Calu3 (cell line): ENCODE measurements at regions not wholly inside any gene's neighbourhood (a gene's known extent, or its start where the extent isn't known, plus 50 kb on each side); places are given as distances from the start of the nearest gene placed in this dataset.

Source experiments
- BruUV-seq: library from RNA; stranded (reverse); fragments of 400-500 nt; replicated peaks from 2 replicates; lab custom pipeline; 2021; lab: Mats Ljungman, UMichigan
- CTCF ChIA-PET: fragments of 300-600 bp; sonication (Branson Sonifier 250); formaldehyde crosslinking; loops from one replicate; lab custom pipeline; 2022; ENCODE audit warnings: antibody characterized with exemption; lab: Charles Lee
- DNase-seq: peaks from one replicate; pipeline ENCODE4 v3.0.0; 2022
- H3K27ac Mint-ChIP-seq: one replicate; pipeline ENCODE4 v1.8.0; 2022; ENCODE audit warnings: mixed read lengths; ENCODE audit not compliant: unreplicated experiment
- H3K27me3 Mint-ChIP-seq: one replicate; pipeline ENCODE4 v1.8.0; 2022; ENCODE audit warnings: mixed read lengths; ENCODE audit not compliant: unreplicated experiment
- H3K36me3 Mint-ChIP-seq: one replicate; pipeline ENCODE4 v1.8.0; 2022; ENCODE audit warnings: mild to moderate bottlenecking, moderate library complexity, mixed read lengths; ENCODE audit not compliant: insufficient read depth, unreplicated experiment
- H3K4me1 Mint-ChIP-seq: one replicate; pipeline ENCODE4 v1.8.0; 2022; ENCODE audit warnings: mild to moderate bottlenecking, low read depth, mixed read lengths; ENCODE audit not compliant: unreplicated experiment
- H3K4me3 Mint-ChIP-seq: one replicate; pipeline ENCODE4 v1.8.0; 2022; ENCODE audit warnings: mild to moderate bottlenecking, low read depth, moderate library complexity, mixed read lengths; ENCODE audit not compliant: unreplicated experiment
- H3K9me3 Mint-ChIP-seq: one replicate; pipeline ENCODE4 v1.8.0; 2022; ENCODE audit warnings: low read depth, mixed read lengths; ENCODE audit not compliant: unreplicated experiment
- intact Hi-C: fragments of 100-400 bp; cut with micrococcal nuclease; formaldehyde crosslinking; loops from one replicate; pipeline ENCODE4 v1.10.0; 2022; ENCODE audit not compliant: unreplicated experiment
- TF ChIP-seq, protein P1 (sequence below): fragments of 200-600 bp; IDR thresholded peaks from one replicate; pipeline ENCODE4 v1.8.0; 2022; ENCODE audit warnings: antibody characterized with exemption; ENCODE audit not compliant: unreplicated experiment

DNA sequence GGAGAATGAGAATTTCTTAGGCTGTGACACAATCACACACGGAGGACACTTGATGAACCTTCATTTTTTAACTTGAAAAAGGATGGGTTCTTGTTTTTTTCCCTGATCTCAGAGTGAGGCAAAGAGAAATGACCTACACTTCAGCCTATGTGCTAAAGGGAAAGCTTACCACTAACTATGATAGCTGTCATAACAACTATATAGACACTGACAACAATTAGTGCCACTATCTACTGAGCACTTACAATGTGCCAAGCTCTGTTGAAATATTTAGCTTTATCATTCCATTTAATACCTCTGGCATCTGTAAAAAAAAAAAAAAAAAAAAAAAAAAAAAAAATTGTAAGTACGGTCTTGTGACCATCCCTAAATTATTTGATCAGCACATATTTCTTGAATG lies 135.9 kb upstream of the WWC1 start:
- CTCF ChIA-PET: interaction anchor here (0.6 kb wide), 1 partner anchor 32 kb away, joined by 5 read pairs; no protein-coding TSS in a partner anchor
- no TSS peak for BruUV-seq

DNA sequence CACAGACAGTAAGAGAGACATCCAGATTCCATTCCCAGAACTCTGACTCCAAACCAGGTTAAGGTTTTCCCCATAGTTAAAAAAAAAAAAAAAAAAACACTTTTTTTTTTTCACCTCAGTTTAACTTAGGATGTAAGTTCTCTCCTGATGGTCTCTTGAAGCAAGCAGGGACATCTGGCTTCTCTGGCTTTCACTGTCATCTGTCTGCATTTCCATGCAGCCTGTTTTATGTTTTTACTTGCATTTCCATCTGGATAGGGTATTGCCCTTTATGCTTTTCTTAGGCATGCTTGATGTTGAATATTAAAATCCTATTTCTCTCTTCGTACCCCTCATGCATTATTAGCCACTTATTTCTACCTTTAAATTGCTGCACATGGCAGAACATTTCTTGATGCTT lies 135.3 kb upstream of the WWC1 start:
- Mint-ChIP-seq H3K27me3 (peaks cover 48% of the 10 kb centered on the region), H3K4me1 (peaks cover 6% of the 10 kb centered on the region), H3K36me3 (no peaks in the 10 kb centered on the region), H3K4me3 (no peak overlapping the region), H3K9me3 (no peaks in the 10 kb centered on the region), H3K27ac (no peak overlapping the region)
- DNase-seq: no peak
- TF ChIP-seq, protein P1, sequence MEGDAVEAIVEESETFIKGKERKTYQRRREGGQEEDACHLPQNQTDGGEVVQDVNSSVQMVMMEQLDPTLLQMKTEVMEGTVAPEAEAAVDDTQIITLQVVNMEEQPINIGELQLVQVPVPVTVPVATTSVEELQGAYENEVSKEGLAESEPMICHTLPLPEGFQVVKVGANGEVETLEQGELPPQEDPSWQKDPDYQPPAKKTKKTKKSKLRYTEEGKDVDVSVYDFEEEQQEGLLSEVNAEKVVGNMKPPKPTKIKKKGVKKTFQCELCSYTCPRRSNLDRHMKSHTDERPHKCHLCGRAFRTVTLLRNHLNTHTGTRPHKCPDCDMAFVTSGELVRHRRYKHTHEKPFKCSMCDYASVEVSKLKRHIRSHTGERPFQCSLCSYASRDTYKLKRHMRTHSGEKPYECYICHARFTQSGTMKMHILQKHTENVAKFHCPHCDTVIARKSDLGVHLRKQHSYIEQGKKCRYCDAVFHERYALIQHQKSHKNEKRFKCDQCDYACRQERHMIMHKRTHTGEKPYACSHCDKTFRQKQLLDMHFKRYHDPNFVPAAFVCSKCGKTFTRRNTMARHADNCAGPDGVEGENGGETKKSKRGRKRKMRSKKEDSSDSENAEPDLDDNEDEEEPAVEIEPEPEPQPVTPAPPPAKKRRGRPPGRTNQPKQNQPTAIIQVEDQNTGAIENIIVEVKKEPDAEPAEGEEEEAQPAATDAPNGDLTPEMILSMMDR: no peak
- intact Hi-C loops: no loop called here
- CTCF ChIA-PET: no interaction called here
- BruUV-seq: no TSS peak

More for the DNA sequence above, 135.9 kb upstream of the WWC1 start:
- Mint-ChIP-seq H3K27ac (no peak overlapping the region), H3K4me3 (no peak overlapping the region), H3K9me3 (no peaks in the 10 kb centered on the region), H3K36me3 (no peaks in the 10 kb centered on the region), H3K27me3 (peaks cover 54% of the 10 kb centered on the region), H3K4me1 (peaks cover 6% of the 10 kb centered on the region)
- intact Hi-C loops: no loop called here
- TF ChIP-seq, protein P1: no peak
- no peak for DNase-seq

DNA sequence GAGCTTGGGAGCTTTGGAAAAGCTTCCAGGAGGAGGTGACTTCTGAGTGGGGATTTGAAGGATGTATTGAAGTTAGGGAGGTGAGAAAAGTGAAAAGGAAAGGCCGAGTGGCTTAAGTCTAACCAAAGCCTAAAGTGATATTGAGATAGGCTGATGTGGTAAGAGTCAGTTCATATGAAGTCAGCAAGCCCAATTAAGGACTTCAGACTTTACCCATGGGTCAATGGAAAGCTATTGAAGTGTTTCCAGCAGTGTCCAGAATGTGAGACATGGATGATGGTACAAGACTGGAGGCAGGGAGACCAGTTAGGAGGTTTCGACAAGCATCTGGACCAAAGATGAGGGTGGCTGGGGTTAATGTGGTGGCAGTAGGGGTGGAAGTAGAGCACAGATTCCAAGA lies 134.3 kb upstream of the WWC1 start:
- TF ChIP-seq, protein P1: no peak
- no peak for DNase-seq
- Mint-ChIP-seq H3K27ac (no peak overlapping the region), H3K36me3 (no peaks in the 10 kb centered on the region), H3K4me1 (peaks cover 6% of the 10 kb centered on the region), H3K9me3 (no peaks in the 10 kb centered on the region), H3K27me3 (peaks cover 38% of the 10 kb centered on the region), H3K4me3 (no peak overlapping the region)
- CTCF ChIA-PET: interaction anchor here (0.9 kb wide), 1 partner anchor 63 kb away, joined by 5 read pairs; no protein-coding TSS in a partner anchor
- BruUV-seq: no TSS peak
- intact Hi-C loops: no loop called here

DNA sequence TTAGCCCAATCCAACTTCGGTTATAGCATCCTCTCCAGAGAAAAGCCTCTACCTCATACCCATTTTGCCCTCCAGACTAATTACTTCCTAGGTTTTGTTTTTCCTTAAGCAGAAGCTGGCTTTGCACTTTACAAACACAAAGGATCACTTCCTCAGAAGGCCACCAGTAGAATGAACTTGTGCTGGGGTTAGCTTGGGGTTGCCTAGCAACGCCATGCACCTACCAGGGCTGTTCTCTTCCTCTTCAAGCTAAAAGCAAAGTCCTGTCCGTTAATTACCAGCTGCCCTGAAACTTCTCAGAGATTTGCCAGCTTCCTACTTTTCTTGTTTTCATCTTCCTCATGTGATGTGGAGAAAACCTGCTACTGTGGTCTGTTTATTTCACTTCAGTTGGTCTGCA lies 132.0 kb upstream of the WWC1 start:
- BruUV-seq: no TSS peak
- TF ChIP-seq, protein P1: no peak
- Mint-ChIP-seq H3K4me1 (peaks cover 17% of the 10 kb centered on the region), H3K36me3 (peaks cover 5% of the 10 kb centered on the region), H3K27ac (no peak overlapping the region), H3K9me3 (no peaks in the 10 kb centered on the region), H3K4me3 (no peak overlapping the region), H3K27me3 (peaks cover 20% of the 10 kb centered on the region)
- CTCF ChIA-PET: interaction anchor here (1.7 kb wide), 1 partner anchor 11 kb away, joined by 3 read pairs; no protein-coding TSS in a partner anchor
- peak; percentile 62 for DNase-seq
- intact Hi-C loops: no loop called here
